Activated CD8-positive, alpha-beta memory T cell treated with anti-CD3 and anti-CD28 coated beads, Interleukin-2, amount 10 ng/mL, durations not matched to agents 7 days and 5 days (primary cell): ENCODE measurements at regions not wholly inside any gene's neighbourhood (a gene's known extent, or its start where the extent isn't known, plus 50 kb on each side); places are given as distances from the start of the nearest gene placed in this dataset.

Source experiments
- ATAC-seq: fragments of 150-1000 bp; cut with Tn5 transposase; one replicate; pipeline ENCODE4 v1.10.0; 2021; ENCODE audit warnings: moderate library complexity
- CTCF ChIA-PET: fragments of 350-600 bp; sonication (Branson Sonifier 250); formaldehyde crosslinking; loops from one replicate; lab custom pipeline; 2021; ENCODE audit warnings: antibody characterized with exemption; lab: Charles Lee
- DNase-seq: peaks from one replicate; pipeline ENCODE4 v3.0.0-alpha.2; 2020
- H3K27ac Mint-ChIP-seq: one replicate; pipeline ENCODE4 v1.8.0; 2021; ENCODE audit warnings: mild to moderate bottlenecking, mixed read lengths
- H3K27me3 Mint-ChIP-seq: one replicate; pipeline ENCODE4 v1.8.0; 2021; ENCODE audit warnings: mixed read lengths
- H3K36me3 Mint-ChIP-seq: one replicate; pipeline ENCODE4 v1.8.0; 2021; ENCODE audit warnings: mild to moderate bottlenecking, mixed read lengths
- H3K4me1 Mint-ChIP-seq: one replicate; pipeline ENCODE4 v1.8.0; 2021; ENCODE audit warnings: mixed read lengths
- H3K4me3 Mint-ChIP-seq: one replicate; pipeline ENCODE4 v1.8.0; 2021; ENCODE audit warnings: mild to moderate bottlenecking, moderate library complexity, mixed read lengths
- H3K9me3 Mint-ChIP-seq: one replicate; pipeline ENCODE4 v1.8.0; 2022; ENCODE audit warnings: low read depth, mixed read lengths

GRCh38 chr20:52552181-52552872 is 360.7 kb upstream of the ZFP64 start:
- Mint-ChIP-seq H3K9me3 (no peaks in the 10 kb centered on the region), H3K27ac (no peak overlapping the region), H3K4me1 (no peaks in the 10 kb centered on the region), H3K4me3 (no peak overlapping the region), H3K36me3 (no peaks in the 10 kb centered on the region), H3K27me3 (no peaks in the 10 kb centered on the region)
- DNase-seq = no peak
- CTCF ChIA-PET = no interaction called here
- ATAC-seq = no peak

GRCh38 chr20:52542131-52542530 is 350.6 kb upstream of the ZFP64 start:
- no peaks in the 10 kb centered on the region for H3K27me3 Mint-ChIP-seq
- ATAC-seq = no peak
- H3K4me1 Mint-ChIP-seq = no peaks in the 10 kb centered on the region
- DNase-seq = no peak
- H3K27ac Mint-ChIP-seq = no peak overlapping the region
- H3K36me3 Mint-ChIP-seq = no peaks in the 10 kb centered on the region
- peaks cover 2% of the 10 kb centered on the region for H3K9me3 Mint-ChIP-seq
- H3K4me3 Mint-ChIP-seq = no peak overlapping the region
- CTCF ChIA-PET = no interaction called here

GRCh38 chr20:52540509-52540908 is 348.9 kb upstream of the ZFP64 start:
- no peak for ATAC-seq
- no peak for DNase-seq
- Mint-ChIP-seq H3K9me3 (peaks cover 2% of the 10 kb centered on the region), H3K4me3 (no peak overlapping the region), H3K27ac (no peak overlapping the region), H3K36me3 (no peaks in the 10 kb centered on the region), H3K4me1 (no peaks in the 10 kb centered on the region), H3K27me3 (no peaks in the 10 kb centered on the region)
- CTCF ChIA-PET = interaction anchor here (1.1 kb wide), 1 partner anchor 19 kb away, joined by 3 read pairs; no protein-coding TSS in a partner anchor

- ATAC-seq = no peak
- Mint-ChIP-seq H3K9me3 (peaks cover 2% of the 10 kb centered on the region), H3K36me3 (no peaks in the 10 kb centered on the region), H3K4me1 (no peaks in the 10 kb centered on the region), H3K4me3 (no peak overlapping the region), H3K27me3 (no peaks in the 10 kb centered on the region), H3K27ac (no peak overlapping the region)
- CTCF ChIA-PET = interaction anchor here (1.1 kb wide), 1 partner anchor 19 kb away, joined by 3 read pairs; no protein-coding TSS in a partner anchor
- no peak for DNase-seq
Measured at GRCh38 chr20:52539891-52540290, 348.3 kb upstream of the ZFP64 start.

GRCh38 chr20:52536841-52537400 is 345.3 kb upstream of the ZFP64 start:
- DNase-seq = no peak
- H3K36me3 Mint-ChIP-seq = no peaks in the 10 kb centered on the region
- H3K4me1 Mint-ChIP-seq = no peaks in the 10 kb centered on the region
- no peak overlapping the region for H3K4me3 Mint-ChIP-seq
- CTCF ChIA-PET = no interaction called here
- H3K27me3 Mint-ChIP-seq = peaks cover 2% of the 10 kb centered on the region
- no peaks in the 10 kb centered on the region for H3K9me3 Mint-ChIP-seq
- ATAC-seq = no peak
- no peak overlapping the region for H3K27ac Mint-ChIP-seq

GRCh38 chr20:52536040-52536439 is 344.5 kb upstream of the ZFP64 start:
- Mint-ChIP-seq H3K36me3 (no peaks in the 10 kb centered on the region), H3K4me3 (no peak overlapping the region), H3K27ac (no peak overlapping the region), H3K4me1 (no peaks in the 10 kb centered on the region), H3K9me3 (no peaks in the 10 kb centered on the region), H3K27me3 (peaks cover 2% of the 10 kb centered on the region)
- no peak for ATAC-seq
- DNase-seq = no peak
- CTCF ChIA-PET = no interaction called here

- DNase-seq (no peak), ATAC-seq (no peak)
- no peaks in the 10 kb centered on the region for H3K4me1 Mint-ChIP-seq
- CTCF ChIA-PET = no interaction called here
- H3K9me3 Mint-ChIP-seq = no peaks in the 10 kb centered on the region
- peaks cover 2% of the 10 kb centered on the region for H3K27me3 Mint-ChIP-seq
- no peaks in the 10 kb centered on the region for H3K36me3 Mint-ChIP-seq
- H3K4me3 Mint-ChIP-seq = no peak overlapping the region
- no peak overlapping the region for H3K27ac Mint-ChIP-seq
Measured at GRCh38 chr20:52534616-52535015, 343.0 kb upstream of the ZFP64 start.

GRCh38 chr20:52533401-52533800 is 341.8 kb upstream of the ZFP64 start:
- Mint-ChIP-seq H3K36me3 (no peaks in the 10 kb centered on the region), H3K9me3 (no peaks in the 10 kb centered on the region), H3K4me1 (no peaks in the 10 kb centered on the region), H3K27me3 (peaks cover 2% of the 10 kb centered on the region), H3K27ac (no peak overlapping the region), H3K4me3 (no peak overlapping the region)
- CTCF ChIA-PET = no interaction called here
- no peak for DNase-seq
- ATAC-seq = no peak

GRCh38 chr20:52532674-52533073 is 341.1 kb upstream of the ZFP64 start:
- no peaks in the 10 kb centered on the region for H3K36me3 Mint-ChIP-seq
- CTCF ChIA-PET = no interaction called here
- H3K4me3 Mint-ChIP-seq = no peak overlapping the region
- H3K9me3 Mint-ChIP-seq = no peaks in the 10 kb centered on the region
- no peak overlapping the region for H3K27ac Mint-ChIP-seq
- ATAC-seq (no peak), DNase-seq (no peak)
- no peaks in the 10 kb centered on the region for H3K4me1 Mint-ChIP-seq
- H3K27me3 Mint-ChIP-seq = peaks cover 2% of the 10 kb centered on the region

- no peaks in the 10 kb centered on the region for H3K9me3 Mint-ChIP-seq
- DNase-seq (no peak), ATAC-seq (no peak)
- peaks cover 5% of the 10 kb centered on the region for H3K27me3 Mint-ChIP-seq
- H3K4me3 Mint-ChIP-seq = no peak overlapping the region
- H3K4me1 Mint-ChIP-seq = no peaks in the 10 kb centered on the region
- H3K27ac Mint-ChIP-seq = no peak overlapping the region
- CTCF ChIA-PET = no interaction called here
- H3K36me3 Mint-ChIP-seq = no peaks in the 10 kb centered on the region
Measured at GRCh38 chr20:52530571-52530970, 339.0 kb upstream of the ZFP64 start.

- DNase-seq = no peak
- Mint-ChIP-seq H3K27me3 (peaks cover 5% of the 10 kb centered on the region), H3K4me3 (no peak overlapping the region), H3K9me3 (no peaks in the 10 kb centered on the region), H3K4me1 (no peaks in the 10 kb centered on the region), H3K36me3 (no peaks in the 10 kb centered on the region), H3K27ac (no peak overlapping the region)
- CTCF ChIA-PET = no interaction called here
- ATAC-seq = no peak
Measured at GRCh38 chr20:52529826-52530225, 338.2 kb upstream of the ZFP64 start.

GRCh38 chr20:52524861-52525260 is 333.3 kb upstream of the ZFP64 start:
- Mint-ChIP-seq H3K27ac (no peak overlapping the region), H3K9me3 (no peaks in the 10 kb centered on the region), H3K4me3 (no peak overlapping the region), H3K4me1 (no peaks in the 10 kb centered on the region), H3K36me3 (no peaks in the 10 kb centered on the region), H3K27me3 (peaks cover 3% of the 10 kb centered on the region)
- DNase-seq (no peak), ATAC-seq (no peak)
- CTCF ChIA-PET = no interaction called here

GRCh38 chr20:52518735-52519134 is 327.2 kb upstream of the ZFP64 start:
- no peaks in the 10 kb centered on the region for H3K36me3 Mint-ChIP-seq
- H3K27ac Mint-ChIP-seq = no peak overlapping the region
- no peaks in the 10 kb centered on the region for H3K9me3 Mint-ChIP-seq
- CTCF ChIA-PET = no interaction called here
- no peak overlapping the region for H3K4me3 Mint-ChIP-seq
- ATAC-seq (no peak), DNase-seq (no peak)
- H3K4me1 Mint-ChIP-seq = no peaks in the 10 kb centered on the region
- no peaks in the 10 kb centered on the region for H3K27me3 Mint-ChIP-seq

GRCh38 chr20:52515877-52516276 is 324.3 kb upstream of the ZFP64 start:
- no peaks in the 10 kb centered on the region for H3K36me3 Mint-ChIP-seq
- no peak for DNase-seq
- no peaks in the 10 kb centered on the region for H3K27me3 Mint-ChIP-seq
- no peak overlapping the region for H3K27ac Mint-ChIP-seq
- H3K9me3 Mint-ChIP-seq = no peaks in the 10 kb centered on the region
- CTCF ChIA-PET = no interaction called here
- no peak overlapping the region for H3K4me3 Mint-ChIP-seq
- H3K4me1 Mint-ChIP-seq = no peaks in the 10 kb centered on the region
- no peak for ATAC-seq
